Activated naive CD8-positive, alpha-beta T cell treated with anti-CD3 and anti-CD28 coated beads for 36 hours (primary cell): ENCODE measurements at regions not wholly inside any gene's neighbourhood (a gene's known extent, or its start where the extent isn't known, plus 50 kb on each side); places are given as distances from the start of the nearest gene placed in this dataset.

Experiments
- DNase-seq: peaks from one replicate; pipeline ENCODE4 v3.0.0; 2021
- H3K27ac Mint-ChIP-seq: one replicate; pipeline ENCODE4 v1.8.0; 2022; ENCODE audit warnings: mild to moderate bottlenecking, moderate library complexity, mixed read lengths
- H3K27me3 Mint-ChIP-seq: one replicate; pipeline ENCODE4 v1.8.0; 2022; ENCODE audit warnings: mild to moderate bottlenecking, mixed read lengths
- H3K36me3 Mint-ChIP-seq: one replicate; pipeline ENCODE4 v1.8.0; 2021; ENCODE audit warnings: mild to moderate bottlenecking, mixed read lengths
- H3K4me1 Mint-ChIP-seq: one replicate; pipeline ENCODE4 v1.8.0; 2021; ENCODE audit warnings: mixed read lengths
- H3K4me3 Mint-ChIP-seq: one replicate; pipeline ENCODE4 v1.8.0; 2022; ENCODE audit warnings: mild to moderate bottlenecking, moderate library complexity, mixed read lengths
- H3K9me3 Mint-ChIP-seq: one replicate; pipeline ENCODE4 v1.8.0; 2022; ENCODE audit warnings: mixed read lengths

- no peaks in the 10 kb centered on the region for H3K27me3 Mint-ChIP-seq
- H3K4me3 Mint-ChIP-seq, result no peak overlapping the region
- no peak for DNase-seq
- H3K27ac Mint-ChIP-seq, result no peak overlapping the region
- peaks cover 66% of the 10 kb centered on the region for H3K4me1 Mint-ChIP-seq
- no peaks in the 10 kb centered on the region for H3K36me3 Mint-ChIP-seq
- H3K9me3 Mint-ChIP-seq, result peaks cover 5% of the 10 kb centered on the region
Observed at GRCh38 chr15:85313339-85313738, 67.1 kb upstream of the AKAP13 start.

- no peak overlapping the region for H3K4me3 Mint-ChIP-seq
- no peak overlapping the region for H3K27ac Mint-ChIP-seq
- DNase-seq, result no peak
- no peaks in the 10 kb centered on the region for H3K36me3 Mint-ChIP-seq
- H3K9me3 Mint-ChIP-seq, result peaks cover 5% of the 10 kb centered on the region
- H3K27me3 Mint-ChIP-seq, result no peaks in the 10 kb centered on the region
- peaks cover 68% of the 10 kb centered on the region for H3K4me1 Mint-ChIP-seq
Observed at GRCh38 chr15:85314146-85314545, 66.3 kb upstream of the AKAP13 start.

- DNase-seq, result no peak
- Mint-ChIP-seq H3K4me3 (no peak overlapping the region), H3K4me1 (peaks cover 69% of the 10 kb centered on the region), H3K27ac (no peak overlapping the region), H3K36me3 (no peaks in the 10 kb centered on the region), H3K27me3 (no peaks in the 10 kb centered on the region), H3K9me3 (peaks cover 6% of the 10 kb centered on the region)
Observed at GRCh38 chr15:85314633-85315032, 65.8 kb upstream of the AKAP13 start.

- Mint-ChIP-seq H3K9me3 (peaks cover 8% of the 10 kb centered on the region), H3K27me3 (no peaks in the 10 kb centered on the region), H3K4me3 (peak overlapping the region; percentile 53), H3K36me3 (no peaks in the 10 kb centered on the region), H3K4me1 (peaks cover 68% of the 10 kb centered on the region), H3K27ac (peak overlapping the region; percentile 86)
- peak; percentile 31 for DNase-seq
Observed at GRCh38 chr15:85316244-85316934, 64.0 kb upstream of the AKAP13 start.

GRCh38 chr15:85318048-85318731 lies 62.2 kb upstream of the AKAP13 start:
- Mint-ChIP-seq H3K36me3 (peaks cover 11% of the 10 kb centered on the region), H3K9me3 (peaks cover 12% of the 10 kb centered on the region), H3K4me3 (peak overlapping the region; percentile 32), H3K27me3 (no peaks in the 10 kb centered on the region), H3K27ac (peak overlapping the region; percentile 83), H3K4me1 (peaks cover 60% of the 10 kb centered on the region)
- peak; percentile 59 for DNase-seq

GRCh38 chr15:85318732-85319076 lies 61.7 kb upstream of the AKAP13 start:
- peaks cover 58% of the 10 kb centered on the region for H3K4me1 Mint-ChIP-seq
- H3K36me3 Mint-ChIP-seq, result peaks cover 12% of the 10 kb centered on the region
- H3K27me3 Mint-ChIP-seq, result no peaks in the 10 kb centered on the region
- peak overlapping the region; percentile 83 for H3K27ac Mint-ChIP-seq
- H3K4me3 Mint-ChIP-seq, result no peak overlapping the region
- peaks cover 13% of the 10 kb centered on the region for H3K9me3 Mint-ChIP-seq
- no peak for DNase-seq

GRCh38 chr15:85324202-85324601 lies 56.2 kb upstream of the AKAP13 start:
- H3K36me3 Mint-ChIP-seq, result peaks cover 12% of the 10 kb centered on the region
- no peak for DNase-seq
- peaks cover 27% of the 10 kb centered on the region for H3K4me1 Mint-ChIP-seq
- H3K4me3 Mint-ChIP-seq, result no peak overlapping the region
- peaks cover 9% of the 10 kb centered on the region for H3K9me3 Mint-ChIP-seq
- H3K27ac Mint-ChIP-seq, result no peak overlapping the region
- no peaks in the 10 kb centered on the region for H3K27me3 Mint-ChIP-seq

GRCh38 chr15:85325834-85326233 lies 54.6 kb upstream of the AKAP13 start:
- no peak overlapping the region for H3K4me3 Mint-ChIP-seq
- no peak for DNase-seq
- no peaks in the 10 kb centered on the region for H3K27me3 Mint-ChIP-seq
- H3K27ac Mint-ChIP-seq, result no peak overlapping the region
- peaks cover 39% of the 10 kb centered on the region for H3K4me1 Mint-ChIP-seq
- H3K9me3 Mint-ChIP-seq, result peaks cover 8% of the 10 kb centered on the region
- peaks cover 12% of the 10 kb centered on the region for H3K36me3 Mint-ChIP-seq

GRCh38 chr15:85326291-85326690 lies 54.1 kb upstream of the AKAP13 start:
- H3K27ac Mint-ChIP-seq, result no peak overlapping the region
- H3K9me3 Mint-ChIP-seq, result peaks cover 7% of the 10 kb centered on the region
- H3K4me3 Mint-ChIP-seq, result no peak overlapping the region
- peaks cover 44% of the 10 kb centered on the region for H3K4me1 Mint-ChIP-seq
- no peaks in the 10 kb centered on the region for H3K27me3 Mint-ChIP-seq
- peaks cover 14% of the 10 kb centered on the region for H3K36me3 Mint-ChIP-seq
- DNase-seq, result no peak

GRCh38 chr15:85327820-85328219 lies 52.6 kb upstream of the AKAP13 start:
- H3K4me1 Mint-ChIP-seq, result peaks cover 49% of the 10 kb centered on the region
- no peak overlapping the region for H3K27ac Mint-ChIP-seq
- H3K27me3 Mint-ChIP-seq, result no peaks in the 10 kb centered on the region
- no peak for DNase-seq
- peaks cover 8% of the 10 kb centered on the region for H3K9me3 Mint-ChIP-seq
- peaks cover 12% of the 10 kb centered on the region for H3K36me3 Mint-ChIP-seq
- H3K4me3 Mint-ChIP-seq, result no peak overlapping the region

GRCh38 chr15:85329561-85330422 lies 50.6 kb upstream of the AKAP13 start:
- Mint-ChIP-seq H3K27me3 (no peaks in the 10 kb centered on the region), H3K27ac (peak overlapping the region; percentile 96), H3K4me1 (peaks cover 49% of the 10 kb centered on the region), H3K4me3 (peak overlapping the region; percentile 90), H3K36me3 (peaks cover 8% of the 10 kb centered on the region), H3K9me3 (peaks cover 4% of the 10 kb centered on the region)
- DNase-seq, result peak; percentile 40
